ENCODE measurements at regions not wholly inside any gene's neighbourhood (a gene's known extent, or its start where the extent isn't known, plus 50 kb on each side); places are given as distances from the start of the nearest gene placed in this dataset.
"Not testable (repeated sequence)": the region's sequence is repeated elsewhere in the genome, so short reads cannot be mapped to it uniquely, and the experiment has no call there.

DNA sequence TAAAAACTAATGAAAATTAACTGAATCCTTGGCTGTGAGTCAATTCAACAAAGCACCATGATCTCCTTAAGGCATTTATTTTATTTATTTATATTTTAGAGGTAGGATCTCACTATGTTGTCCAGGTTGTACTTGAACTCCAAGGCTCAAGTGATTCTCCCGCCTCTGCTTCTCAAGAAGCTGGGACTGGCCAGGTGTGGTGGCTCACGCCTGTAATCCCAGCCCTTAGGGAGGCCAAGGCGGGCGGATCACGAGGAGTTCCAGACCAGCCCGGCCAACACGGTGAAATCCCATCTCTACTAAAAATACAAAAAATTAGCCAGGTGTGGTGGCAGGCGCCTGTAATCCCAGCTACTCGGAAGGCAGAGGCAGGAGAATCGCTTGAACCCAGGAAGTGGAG, 52.1 kb upstream of the MAP4 start:
- not testable (repeated sequence) for TF ChIP-seq POLR2AphosphoS5 (IDR thresholded peaks at IDR 0.05; ENCODE audit: borderline replicate concordance, low read depth, low read length); EZH2 (IDR thresholded peaks at IDR 0.05)
